ENCODE measurements at regions not wholly inside any gene's neighbourhood (a gene's known extent, or its start where the extent isn't known, plus 50 kb on each side); places are given as distances from the start of the nearest gene placed in this dataset.
"Not testable (repeated sequence)": the region's sequence is repeated elsewhere in the genome, so short reads cannot be mapped to it uniquely, and the experiment has no call there.

DNA sequence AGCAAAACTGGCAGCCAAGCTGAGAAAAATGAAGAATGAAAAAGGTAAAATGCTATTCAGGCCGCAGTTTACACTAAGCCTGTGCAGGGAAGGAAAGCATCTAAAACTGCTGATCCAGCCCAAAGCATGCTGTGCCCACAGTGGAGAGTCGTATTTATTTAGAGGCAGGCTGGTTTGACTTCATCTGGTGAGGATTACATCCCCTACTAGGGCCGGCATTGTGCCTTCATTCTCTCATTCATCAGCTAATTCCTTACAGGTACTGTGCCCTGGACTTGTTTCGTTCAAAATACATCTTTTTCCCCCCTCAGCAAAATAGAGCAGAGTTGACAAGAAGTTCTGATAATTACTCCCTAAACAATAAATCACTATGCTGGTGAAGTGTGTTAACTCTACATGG, 137.5 kb upstream of the DAP start:
- no peak overlapping the region for H3K27ac ChIP-seq (ENCODE audit: low read depth, low read length, severe bottlenecking)
- 87 to 97% methylated on average over 2 to 3 of the region's 4 CpGs for WGBS, 2 experiments (ENCODE audit: insufficient coverage in 2 of 2)
- no peaks in the 10 kb centered on the region for H3K9me3 ChIP-seq (ENCODE audit: control insufficient read depth, low read length)

DNA sequence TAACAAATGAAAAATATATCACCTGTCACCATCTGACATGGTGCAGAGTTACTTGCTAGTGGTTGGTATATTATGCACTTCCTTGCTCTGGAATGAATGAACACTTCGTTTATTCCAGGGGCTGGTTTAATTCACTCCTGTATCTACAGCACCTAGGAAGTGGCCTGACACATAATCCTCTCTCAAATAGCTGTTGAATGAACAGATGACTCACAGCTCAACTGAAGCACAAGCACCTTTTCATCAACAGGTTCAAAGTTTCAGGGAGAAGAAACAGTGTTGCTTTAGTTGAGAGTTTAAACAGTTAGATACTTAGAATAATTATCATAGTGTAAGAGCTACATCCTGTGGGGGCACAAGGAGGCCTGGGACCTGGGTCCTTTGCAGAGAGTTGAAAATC, 135.0 kb upstream of the DAP start:
- 80% methylated on average over 1 of the region's 1 CpG for whole genome bisulfite sequencing, 2 experiments (ENCODE audit: insufficient coverage in 2 of 2)
- Histone ChIP-seq H3K36me3 (ENCODE audit: control insufficient read depth, insufficient read depth, low read length) (no peaks in the 10 kb centered on the region), H3K4me1 (ENCODE audit: control insufficient read depth, insufficient read depth, low read length, poor library complexity, severe bottlenecking) (peaks cover 13% of the 10 kb centered on the region)

More for the DNA sequence above, 137.5 kb upstream of the DAP start:
- Histone ChIP-seq H3K4me3 (ENCODE audit: extremely low read depth, insufficient read depth, low read length, poor library complexity, severe bottlenecking) (no peak overlapping the region), H3K36me3 (ENCODE audit: control insufficient read depth, insufficient read depth, low read length) (no peaks in the 10 kb centered on the region), H3K4me1 (ENCODE audit: control insufficient read depth, insufficient read depth, low read length, poor library complexity, severe bottlenecking) (peaks cover 27% of the 10 kb centered on the region)

DNA sequence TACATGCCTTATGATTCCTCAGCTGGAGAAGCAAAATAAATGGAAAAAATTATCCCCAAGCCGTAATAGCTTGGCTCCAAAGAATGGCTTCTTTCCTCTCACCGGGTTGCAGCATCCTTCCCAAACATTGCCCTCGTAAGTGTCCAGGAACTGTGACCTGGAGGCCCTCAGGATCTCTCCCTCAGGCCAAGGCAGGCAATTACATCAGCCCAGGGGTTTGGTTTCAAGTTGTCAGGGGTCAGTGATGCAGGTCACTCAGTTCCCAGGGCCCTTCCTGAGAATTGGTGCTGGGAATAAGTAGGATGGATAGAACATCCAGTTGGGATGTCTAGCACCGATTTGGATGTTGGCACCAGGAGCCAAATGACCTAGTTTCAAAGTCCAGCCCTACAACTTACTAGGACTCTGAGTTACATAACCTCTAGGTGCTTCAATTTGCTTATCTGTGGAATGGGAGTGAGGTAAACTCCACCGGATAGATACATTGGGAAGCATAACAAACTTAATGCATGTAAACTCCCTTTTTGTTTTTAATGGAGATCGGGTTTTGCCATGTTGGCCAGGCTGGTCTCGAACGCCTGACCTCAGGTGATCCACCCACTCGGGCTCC, 133.5 kb upstream of the DAP start:
- Histone ChIP-seq H3K27ac (ENCODE audit: low read depth, low read length, severe bottlenecking) (no peak overlapping the region), H3K36me3 (ENCODE audit: control insufficient read depth, insufficient read depth, low read length) (no peaks in the 10 kb centered on the region), H3K4me3 (ENCODE audit: extremely low read depth, insufficient read depth, low read length, poor library complexity, severe bottlenecking) (no peak overlapping the region), H3K9me3 (ENCODE audit: control insufficient read depth, low read length) (no peaks in the 10 kb centered on the region), H3K4me1 (ENCODE audit: control insufficient read depth, insufficient read depth, low read length, poor library complexity, severe bottlenecking) (peaks cover 3% of the 10 kb centered on the region)
- 80 to 92% methylated on average over 4 to 8 of the region's 9 CpGs for whole genome bisulfite sequencing, 2 experiments (ENCODE audit: insufficient coverage in 2 of 2)

More for the DNA sequence above, 135.0 kb upstream of the DAP start:
- no peaks in the 10 kb centered on the region for H3K9me3 ChIP-seq (ENCODE audit: control insufficient read depth, low read length)
- no peak overlapping the region for H3K27ac ChIP-seq (ENCODE audit: low read depth, low read length, severe bottlenecking)
- H3K4me3 ChIP-seq (ENCODE audit: extremely low read depth, insufficient read depth, low read length, poor library complexity, severe bottlenecking): no peak overlapping the region

DNA sequence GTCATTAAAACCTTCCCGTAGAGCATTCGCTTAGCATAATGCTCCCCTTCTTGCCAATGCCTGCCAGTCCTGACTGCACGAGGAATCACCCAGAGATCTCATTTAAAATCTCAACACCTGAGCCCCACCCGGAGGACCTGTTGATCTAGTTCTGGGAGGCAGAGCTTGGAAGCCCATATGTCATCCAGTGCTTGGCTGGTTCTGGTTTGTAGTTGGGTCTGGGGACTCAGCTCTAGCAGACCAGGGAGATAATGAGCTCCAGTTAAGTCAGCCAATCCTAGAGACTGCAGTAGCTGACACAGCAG, 131.8 kb upstream of the DAP start:
- H3K4me3 ChIP-seq (ENCODE audit: extremely low read depth, insufficient read depth, low read length, poor library complexity, severe bottlenecking): no peak overlapping the region
- no peaks in the 10 kb centered on the region for H3K36me3 ChIP-seq (ENCODE audit: control insufficient read depth, insufficient read depth, low read length)
- H3K27ac ChIP-seq (ENCODE audit: low read depth, low read length, severe bottlenecking): no peak overlapping the region
- no peaks in the 10 kb centered on the region for H3K9me3 ChIP-seq (ENCODE audit: control insufficient read depth, low read length)
- WGBS, 2 experiments (ENCODE audit: insufficient coverage in 2 of 2): 93 to 100% methylated on average over 2 of the region's 4 CpGs
- peaks cover 3% of the 10 kb centered on the region for H3K4me1 ChIP-seq (ENCODE audit: control insufficient read depth, insufficient read depth, low read length, poor library complexity, severe bottlenecking)

DNA sequence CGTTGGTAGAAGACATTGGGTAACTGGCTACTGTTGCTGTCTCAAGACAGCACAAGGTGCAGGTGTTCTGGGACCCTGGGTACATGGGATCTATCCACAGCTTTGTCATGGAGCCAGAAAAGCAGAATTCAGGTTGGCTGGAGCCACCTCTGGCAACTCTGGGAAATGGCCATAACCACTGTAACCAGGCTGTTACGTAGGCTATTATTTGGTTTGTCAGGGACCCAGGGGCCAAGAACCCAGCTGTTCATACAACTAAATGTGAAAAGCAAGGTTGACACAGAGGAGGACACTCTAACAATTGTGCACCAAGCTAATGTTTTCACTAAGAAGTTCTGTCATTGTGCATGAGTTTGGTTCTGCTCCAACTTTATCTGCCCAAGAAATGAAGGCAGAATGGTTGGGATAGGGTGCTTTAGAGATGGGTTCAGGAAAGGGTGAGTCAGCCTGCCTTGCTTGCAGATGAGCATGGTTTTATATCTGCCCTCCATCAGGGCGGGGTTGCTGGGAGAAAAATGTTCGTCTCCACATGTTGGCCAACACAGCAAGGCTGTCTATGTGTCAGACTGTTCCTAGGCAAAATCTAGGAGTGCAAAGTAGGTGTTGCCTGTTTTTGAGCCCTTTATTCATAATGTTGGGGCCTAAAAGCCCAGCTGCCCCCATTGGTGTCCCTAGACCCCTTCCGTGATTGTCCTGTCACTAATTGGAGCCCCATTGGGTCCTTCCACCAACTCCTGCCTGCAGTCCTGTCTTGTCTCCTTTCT, 131.3 kb upstream of the DAP start:
- Histone ChIP-seq H3K4me3 (ENCODE audit: extremely low read depth, insufficient read depth, low read length, poor library complexity, severe bottlenecking) (no peak overlapping the region), H3K36me3 (ENCODE audit: control insufficient read depth, insufficient read depth, low read length) (no peaks in the 10 kb centered on the region), H3K27ac (ENCODE audit: low read depth, low read length, severe bottlenecking) (no peak overlapping the region), H3K9me3 (ENCODE audit: control insufficient read depth, low read length) (no peaks in the 10 kb centered on the region), H3K4me1 (ENCODE audit: control insufficient read depth, insufficient read depth, low read length, poor library complexity, severe bottlenecking) (peaks cover 3% of the 10 kb centered on the region)
- WGBS, 2 experiments (ENCODE audit: insufficient coverage in 2 of 2): 94 to 100% methylated on average over 5 of the region's 5 CpGs

DNA sequence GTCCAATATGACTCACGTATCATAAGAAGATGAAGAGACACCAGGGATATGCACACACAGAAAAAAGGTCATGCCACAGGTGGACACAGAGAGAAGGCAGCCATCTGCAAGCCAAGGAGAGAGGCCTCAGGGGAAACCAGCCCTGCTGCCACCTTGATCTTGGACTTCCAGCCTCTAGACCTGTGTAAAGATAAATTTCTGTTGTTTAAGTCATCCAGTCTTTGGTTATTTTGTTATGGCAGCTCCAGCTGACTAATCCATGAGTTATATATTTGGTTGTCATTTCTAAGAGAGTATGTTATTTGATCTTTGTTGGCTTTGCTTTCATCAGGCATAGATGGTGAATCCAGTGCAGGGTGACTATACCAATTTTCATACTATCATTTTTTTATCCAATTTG, 130.2 kb upstream of the DAP start:
- Histone ChIP-seq H3K4me3 (ENCODE audit: extremely low read depth, insufficient read depth, low read length, poor library complexity, severe bottlenecking) (no peak overlapping the region), H3K4me1 (ENCODE audit: control insufficient read depth, insufficient read depth, low read length, poor library complexity, severe bottlenecking) (peaks cover 3% of the 10 kb centered on the region), H3K9me3 (ENCODE audit: control insufficient read depth, low read length) (no peaks in the 10 kb centered on the region), H3K36me3 (ENCODE audit: control insufficient read depth, insufficient read depth, low read length) (no peaks in the 10 kb centered on the region), H3K27ac (ENCODE audit: low read depth, low read length, severe bottlenecking) (no peak overlapping the region)
- WGBS, 2 experiments (ENCODE audit: insufficient coverage in 2 of 2): 100% methylated on average over 1 of the region's 1 CpG; no CpG with 5 or more reads in 1 of the 2 experiments

DNA sequence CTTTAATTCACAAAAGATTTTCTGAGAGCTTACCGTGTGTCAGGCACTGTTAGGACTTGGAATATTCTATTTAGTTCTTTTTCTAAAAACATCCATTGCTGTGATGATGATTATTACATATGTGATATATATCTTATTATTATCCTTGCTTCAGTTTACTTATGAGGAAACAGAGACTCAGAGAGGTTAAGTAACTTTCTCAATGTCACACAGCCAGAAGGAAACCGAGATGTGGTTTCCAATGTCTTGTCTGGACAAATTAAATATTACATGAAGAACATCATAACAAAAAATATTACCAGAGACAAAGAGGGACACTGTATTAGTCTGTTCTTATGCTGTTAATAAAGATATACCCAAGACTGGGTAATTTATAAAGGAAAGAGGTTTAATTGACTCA, 125.5 kb upstream of the DAP start:
- Histone ChIP-seq H3K4me1 (ENCODE audit: control insufficient read depth, insufficient read depth, low read length, poor library complexity, severe bottlenecking) (no peaks in the 10 kb centered on the region), H3K36me3 (ENCODE audit: control insufficient read depth, insufficient read depth, low read length) (no peaks in the 10 kb centered on the region), H3K27ac (ENCODE audit: low read depth, low read length, severe bottlenecking) (no peak overlapping the region), H3K4me3 (ENCODE audit: extremely low read depth, insufficient read depth, low read length, poor library complexity, severe bottlenecking) (no peak overlapping the region), H3K9me3 (ENCODE audit: control insufficient read depth, low read length) (no peaks in the 10 kb centered on the region)
- WGBS, 2 experiments (ENCODE audit: insufficient coverage in 2 of 2): no CpG with 5 or more reads among the region's 2 CpGs

DNA sequence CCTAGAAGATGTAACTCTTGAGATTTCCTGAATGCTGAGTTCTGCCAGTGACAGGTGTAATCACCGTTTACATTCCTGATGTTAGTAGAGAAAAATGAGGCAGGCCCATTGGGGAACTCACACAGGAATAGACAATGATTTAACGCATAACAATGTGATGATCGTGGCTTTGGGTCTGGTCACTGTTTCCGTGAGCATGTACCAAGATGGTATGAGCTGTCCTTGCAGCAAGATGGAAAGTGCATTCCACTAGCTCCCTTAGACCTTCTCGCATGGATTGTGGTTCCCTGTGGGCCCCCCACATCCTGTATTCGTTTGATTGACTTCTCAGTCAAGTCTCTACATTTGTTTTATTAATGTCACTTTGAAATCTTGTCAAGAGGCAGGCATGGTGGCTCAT, 124.0 kb upstream of the DAP start:
- Histone ChIP-seq H3K4me3 (ENCODE audit: extremely low read depth, insufficient read depth, low read length, poor library complexity, severe bottlenecking) (no peak overlapping the region), H3K27ac (ENCODE audit: low read depth, low read length, severe bottlenecking) (no peak overlapping the region), H3K36me3 (ENCODE audit: control insufficient read depth, insufficient read depth, low read length) (no peaks in the 10 kb centered on the region), H3K4me1 (ENCODE audit: control insufficient read depth, insufficient read depth, low read length, poor library complexity, severe bottlenecking) (no peaks in the 10 kb centered on the region), H3K9me3 (ENCODE audit: control insufficient read depth, low read length) (no peaks in the 10 kb centered on the region)
- WGBS, 2 experiments (ENCODE audit: insufficient coverage in 2 of 2): 88 to 93% methylated on average over 4 to 5 of the region's 6 CpGs

DNA sequence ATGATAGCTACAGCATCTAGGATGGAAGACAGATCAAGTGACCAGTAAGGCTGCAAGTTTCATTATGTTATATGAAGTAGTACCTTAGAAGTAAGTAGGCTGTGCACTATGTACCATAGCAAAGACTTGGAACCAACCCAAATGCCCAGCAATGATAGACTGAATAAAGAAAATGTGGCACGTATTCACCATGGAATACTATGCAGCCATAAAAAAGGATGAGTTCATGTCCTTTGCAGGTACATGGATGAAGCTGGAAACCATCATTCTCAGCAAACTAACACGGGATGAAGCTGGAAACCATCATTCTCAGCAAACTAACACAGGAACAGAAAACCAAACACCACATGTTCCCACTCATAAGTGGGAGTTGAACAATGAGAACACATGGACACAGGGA, 122.9 kb upstream of the DAP start:
- H3K27ac ChIP-seq (ENCODE audit: low read depth, low read length, severe bottlenecking); H3K4me3 ChIP-seq (ENCODE audit: extremely low read depth, insufficient read depth, low read length, poor library complexity, severe bottlenecking); H3K9me3 ChIP-seq (ENCODE audit: control insufficient read depth, low read length); H3K4me1 ChIP-seq (ENCODE audit: control insufficient read depth, insufficient read depth, low read length, poor library complexity, severe bottlenecking); H3K36me3 ChIP-seq (ENCODE audit: control insufficient read depth, insufficient read depth, low read length): not testable (repeated sequence)
- WGBS, 2 experiments (ENCODE audit: insufficient coverage in 2 of 2): 82 to 83% methylated on average over 1 of the region's 2 CpGs

DNA sequence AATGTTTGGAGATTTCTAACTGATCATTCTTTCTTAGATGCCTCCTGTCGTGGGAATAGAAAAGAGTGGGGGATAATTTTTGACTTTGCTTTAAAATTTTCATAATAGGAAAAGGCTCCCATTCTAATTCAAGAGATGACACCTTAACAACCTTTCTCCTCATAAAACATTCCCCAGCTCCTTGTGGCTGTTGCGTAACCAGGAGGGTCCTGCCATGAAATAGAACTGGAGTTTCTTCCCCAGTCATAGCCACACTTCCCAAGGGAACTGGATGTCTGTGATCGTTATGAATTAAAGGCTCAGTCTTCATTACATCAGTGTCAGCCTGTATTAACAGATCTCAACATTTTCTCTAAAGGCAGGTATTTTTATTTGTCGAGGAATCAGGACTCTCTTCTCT, 119.9 kb upstream of the DAP start:
- no peak overlapping the region for H3K4me3 ChIP-seq (ENCODE audit: extremely low read depth, insufficient read depth, low read length, poor library complexity, severe bottlenecking)
- WGBS, 2 experiments (ENCODE audit: insufficient coverage in 2 of 2): 60 to 84% methylated on average over 1 to 2 of the region's 4 CpGs
- no peak overlapping the region for H3K27ac ChIP-seq (ENCODE audit: low read depth, low read length, severe bottlenecking)
- no peaks in the 10 kb centered on the region for H3K9me3 ChIP-seq (ENCODE audit: control insufficient read depth, low read length)
- H3K4me1 ChIP-seq (ENCODE audit: control insufficient read depth, insufficient read depth, low read length, poor library complexity, severe bottlenecking): no peaks in the 10 kb centered on the region
- no peaks in the 10 kb centered on the region for H3K36me3 ChIP-seq (ENCODE audit: control insufficient read depth, insufficient read depth, low read length)

DNA sequence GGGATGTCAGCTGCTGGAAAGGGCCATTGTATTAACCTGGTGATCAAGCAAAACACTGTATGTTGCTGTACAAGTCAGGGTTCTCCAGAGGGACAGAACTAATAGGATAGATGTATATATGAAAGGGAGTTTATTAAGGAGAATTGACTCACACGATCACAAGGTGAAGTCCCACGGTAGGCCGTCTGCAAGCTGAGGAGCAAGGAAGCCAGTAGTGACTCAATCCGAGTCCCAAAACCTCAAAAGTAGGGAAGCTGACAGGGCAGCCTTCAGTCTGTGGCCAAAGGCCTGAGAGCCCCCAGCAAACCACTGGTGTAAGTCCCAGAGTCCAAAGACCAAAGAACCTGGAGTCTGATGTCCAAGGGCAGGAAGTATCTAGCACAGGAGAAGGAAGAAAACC, 116.0 kb upstream of the DAP start:
- H3K9me3 ChIP-seq (ENCODE audit: control insufficient read depth, low read length); H3K4me1 ChIP-seq (ENCODE audit: control insufficient read depth, insufficient read depth, low read length, poor library complexity, severe bottlenecking); H3K4me3 ChIP-seq (ENCODE audit: extremely low read depth, insufficient read depth, low read length, poor library complexity, severe bottlenecking); H3K36me3 ChIP-seq (ENCODE audit: control insufficient read depth, insufficient read depth, low read length); H3K27ac ChIP-seq (ENCODE audit: low read depth, low read length, severe bottlenecking): not testable (repeated sequence)
- 91 to 98% methylated on average over 4 of the region's 4 CpGs for WGBS, 2 experiments (ENCODE audit: insufficient coverage in 2 of 2)

Data from mesodermal cell (in vitro differentiated cells).